H9 (cell line): ENCODE measurements at regions not wholly inside any gene's neighbourhood (a gene's known extent, or its start where the extent isn't known, plus 50 kb on each side); places are given as distances from the start of the nearest gene placed in this dataset.

Experiments used
- DNase-seq: peaks from one replicate; pipeline ENCODE4 v3.0.0-alpha.2; 2017
- H2AFZ ChIP-seq: one replicate; pipeline ENCODE4 v1.6.1; 2013; ENCODE audit warnings: mild to moderate bottlenecking, low read length, control low read depth, moderate library complexity
- H2AK5ac ChIP-seq: 2 replicates; pipeline ENCODE4 v1.6.1; 2013; ENCODE audit warnings: low read length, control low read depth, mixed read lengths; ENCODE audit not compliant: insufficient read length
- H2BK120ac ChIP-seq: one replicate; pipeline ENCODE4 v1.6.1; 2013; ENCODE audit warnings: low read depth, mild to moderate bottlenecking, low read length, control low read depth, inconsistent platforms; ENCODE audit not compliant: poor library complexity, severe bottlenecking
- H2BK12ac ChIP-seq: 2 replicates; pipeline ENCODE4 v1.6.1; 2013; ENCODE audit warnings: low read length, control low read depth, mixed read lengths, low read depth; ENCODE audit not compliant: insufficient read length
- H2BK15ac ChIP-seq: 2 replicates; pipeline ENCODE4 v1.6.1; 2013; ENCODE audit warnings: low read depth, low read length, control low read depth
- H2BK20ac ChIP-seq: one replicate; pipeline ENCODE4 v1.6.1; 2013; ENCODE audit warnings: low read depth, mild to moderate bottlenecking, low read length, control low read depth, inconsistent platforms; ENCODE audit not compliant: poor library complexity, severe bottlenecking
- H2BK5ac ChIP-seq: 2 replicates; pipeline ENCODE4 v1.6.1; 2013; ENCODE audit warnings: low read length, control low read depth, mixed read lengths; ENCODE audit not compliant: insufficient read length
- H3K14ac ChIP-seq: 2 replicates; pipeline ENCODE4 v1.6.1; 2013; ENCODE audit warnings: low read length, control low read depth; ENCODE audit not compliant: insufficient read depth
- H3K18ac ChIP-seq: 2 replicates; pipeline ENCODE4 v1.6.1; 2013; ENCODE audit warnings: low read depth, mild to moderate bottlenecking, mixed read lengths, low read length, control low read depth; ENCODE audit not compliant: insufficient read length
- H3K23ac ChIP-seq: 2 replicates; pipeline ENCODE4 v1.6.1; 2013; ENCODE audit warnings: low read length, control low read depth, mixed read lengths, low read depth; ENCODE audit not compliant: insufficient read length
- H3K23me2 ChIP-seq: 2 replicates; pipeline ENCODE4 v1.6.1; 2013; ENCODE audit warnings: low read depth, mild to moderate bottlenecking, mixed read lengths, low read length, control low read depth; ENCODE audit not compliant: insufficient read length, poor library complexity, severe bottlenecking
- H3K27ac ChIP-seq: 2 replicates; pipeline ENCODE4 v1.5.1; 2013; ENCODE audit warnings: low read length, control low read depth, mixed read lengths, low read depth; ENCODE audit not compliant: insufficient read length
- H3K27me3 ChIP-seq: 2 replicates; pipeline ENCODE4 v1.6.1; 2013; ENCODE audit warnings: low read length, control low read depth, inconsistent platforms; ENCODE audit not compliant: insufficient read depth
- H3K4ac ChIP-seq: 2 replicates; pipeline ENCODE4 v1.6.1; 2013; ENCODE audit warnings: low read depth, mild to moderate bottlenecking, control low read depth, inconsistent platforms, low read length, moderate library complexity
- H3K4me1 ChIP-seq: 2 replicates; pipeline ENCODE4 v1.6.1; 2013; ENCODE audit warnings: low read length, control low read depth, inconsistent platforms; ENCODE audit not compliant: insufficient read depth
- H3K4me2 ChIP-seq: 2 replicates; pipeline ENCODE4 v1.6.1; 2013; ENCODE audit warnings: low read length, control low read depth, mixed read lengths; ENCODE audit not compliant: insufficient read length, insufficient read depth
- H3K56ac ChIP-seq: 2 replicates; pipeline ENCODE4 v1.6.1; 2013; ENCODE audit warnings: low read depth, mild to moderate bottlenecking, mixed read lengths, low read length, control low read depth; ENCODE audit not compliant: insufficient read length
- H3K79me1 ChIP-seq: 2 replicates; pipeline ENCODE4 v1.6.1; 2013; ENCODE audit warnings: low read depth, mild to moderate bottlenecking, moderate library complexity, low read length, control low read depth, inconsistent platforms; ENCODE audit not compliant: insufficient read depth, poor library complexity, severe bottlenecking
- H3K79me2 ChIP-seq: 2 replicates; pipeline ENCODE4 v1.6.1; 2013; ENCODE audit warnings: low read length, control low read depth, inconsistent platforms; ENCODE audit not compliant: insufficient read depth
- H3K9ac ChIP-seq: 2 replicates; pipeline ENCODE4 v1.6.1; 2013; ENCODE audit warnings: low read length, control low read depth, mixed read lengths; ENCODE audit not compliant: insufficient read length; ENCODE audit errors: extremely low read depth
- H3K9me3 ChIP-seq: one replicate; pipeline ENCODE4 v1.6.1; 2013; ENCODE audit warnings: low read depth, low read length, inconsistent platforms; ENCODE audit not compliant: control insufficient read depth
- H3T11ph ChIP-seq: one replicate; pipeline ENCODE4 v1.6.1; 2013; ENCODE audit warnings: mild to moderate bottlenecking, low read length, control low read depth, inconsistent platforms
- H4K20me1 ChIP-seq: one replicate; pipeline ENCODE4 v1.6.1; 2013; ENCODE audit not compliant: control insufficient read depth, insufficient read length, insufficient read depth
- H4K5ac ChIP-seq: 2 replicates; pipeline ENCODE4 v1.6.1; 2013; ENCODE audit warnings: low read depth, mild to moderate bottlenecking, mixed read lengths, low read length, control low read depth; ENCODE audit not compliant: insufficient read length
- H4K8ac ChIP-seq: replicated peaks from 2 replicates; pipeline ENCODE4 v1.6.1; 2013; ENCODE audit warnings: low read length, control low read depth, mixed read lengths, low read depth; ENCODE audit not compliant: insufficient read length
- H4K91ac ChIP-seq: 2 replicates; pipeline ENCODE4 v1.6.1; 2013; ENCODE audit warnings: low read depth, mild to moderate bottlenecking, moderate library complexity, mixed read lengths, low read length, control low read depth; ENCODE audit not compliant: insufficient read length
- H3K27ac Mint-ChIP-seq, 3 experiments: 2 replicates in 2 of 3; 3 replicates in 1 of 3; pipeline ENCODE4 v1.8.0; 2020 to 2021; ENCODE audit warnings: mixed read lengths in 3 of 3, mild to moderate bottlenecking in 1 of 3, moderate library complexity in 1 of 3
- H3K27me3 Mint-ChIP-seq: 2 replicates; pipeline ENCODE4 v1.8.0; 2021; ENCODE audit warnings: low read depth, mild to moderate bottlenecking, moderate library complexity, mixed read lengths
- H3K36me3 Mint-ChIP-seq, 3 experiments: 2 replicates in 2 of 3; 3 replicates in 1 of 3; pipeline ENCODE4 v1.8.0; 2020 to 2021; ENCODE audit warnings: low read depth in 3 of 3, mixed read lengths in 3 of 3; ENCODE audit not compliant: insufficient read depth in 1 of 3
- H3K4me1 Mint-ChIP-seq, 2 experiments: 2 replicates each; pipeline ENCODE4 v1.8.0; 2020; ENCODE audit warnings: mixed read lengths in 2 of 2
- H3K4me3 Mint-ChIP-seq, 2 experiments: 2 replicates in 1 of 2; 3 replicates in 1 of 2; pipeline ENCODE4 v1.8.0; 2020 to 2021; ENCODE audit warnings: mild to moderate bottlenecking in 2 of 2, mixed read lengths in 2 of 2, moderate library complexity in 1 of 2
- H3K9me3 Mint-ChIP-seq, 2 experiments: 2 replicates in 1 of 2; 3 replicates in 1 of 2; pipeline ENCODE4 v1.8.0; 2020; ENCODE audit warnings: mild to moderate bottlenecking in 2 of 2, mixed read lengths in 2 of 2, moderate library complexity in 1 of 2
- CTCF ChIP-seq: fragments of 200-600 bp; sonication (generic); conservative IDR thresholded peaks from 3 replicates; pipeline ENCODE4 v1.8.0; 2021; ENCODE audit warnings: antibody characterized with exemption, mild to moderate bottlenecking
- WGBS: extraction: QIAGEN DNeasy Blood & Tissue Kit; methylation state at CpG from one replicate; pipeline ENCODE4 v1.1.7; 2013; ENCODE audit warnings: missing lambda C conversion rate, low lambda C conversion rate, mixed read lengths; ENCODE audit not compliant: insufficient read length; ENCODE audit errors: extremely low coverage; 5-methylcytosine and 5-hydroxymethylcytosine counted together

- WGBS: no CpG with 5 or more reads among the region's 2 CpGs
- Histone ChIP-seq H3K79me2 (no peaks in the 10 kb centered on the region), H3K14ac (no peak overlapping the region), H3K27ac (peak overlapping the region; percentile 91), H2AFZ (no peak overlapping the region), H3K23me2 (no peaks in the 10 kb centered on the region), H3K18ac (no peak overlapping the region), H3K56ac (no peak overlapping the region), H3K27me3 (no peaks in the 10 kb centered on the region), H2BK120ac (peak overlapping the region; percentile 89), H3T11ph (peak overlapping the region; percentile 75), H3K23ac (no peak overlapping the region), H4K20me1 (no peaks in the 10 kb centered on the region), H2AK5ac (no peak overlapping the region), H2BK15ac (no peak overlapping the region), H2BK20ac (no peak overlapping the region), H2BK5ac (peak overlapping the region; percentile 20), H3K9ac (peak overlapping the region; percentile 19), H3K4ac (no peak overlapping the region), H4K5ac (no peak overlapping the region), H3K79me1 (no peaks in the 10 kb centered on the region), H3K9me3 (no peaks in the 10 kb centered on the region), H3K4me2 (peak overlapping the region; percentile 52), H3K4me1 (peaks cover 7% of the 10 kb centered on the region; the same call in 1 of the 2 replicates), H4K91ac (no peak overlapping the region), H2BK12ac (no peak overlapping the region), H4K8ac (no peak overlapping the region)
- peak overlapping the region; percentile 22 to 53; a peak in 4 of 5 replicates for H3K4me3 Mint-ChIP-seq
- H3K27me3 Mint-ChIP-seq: no peaks in the 10 kb centered on the region
- peak overlapping the region; percentile 97 to 98 (median 98) for H3K27ac Mint-ChIP-seq
- no peaks in the 10 kb centered on the region for H3K9me3 Mint-ChIP-seq
- peak; percentile 44 for DNase-seq
- no peaks in the 10 kb centered on the region; a peak in 1 of 7 replicates for H3K36me3 Mint-ChIP-seq
- peaks cover 55 to 60% of the 10 kb centered on the region in 2 experiments for H3K4me1 Mint-ChIP-seq
- no peak for TF ChIP-seq CTCF
These were observed 72.5 kb downstream of the PHLDA1 start for GRCh38 chr12:75959060-75959459.
